NCI-H82 treated with DMSO at 0.1 percent for 48 hours (cell line): ENCODE measurements at regions not wholly inside any gene's neighbourhood (a gene's known extent, or its start where the extent isn't known, plus 50 kb on each side); places are given as distances from the start of the nearest gene placed in this dataset.
"Not testable (repeated sequence)": the region's sequence is repeated elsewhere in the genome, so short reads cannot be mapped to it uniquely, and the experiment has no call there.

Experiments used
- DNase-seq: peaks from one replicate; lab custom pipeline; 2025; ENCODE audit not compliant: unreplicated experiment; lab: John Stamatoyannopoulos, UW

GRCh38 chr18:70553936-70554260 lies 265.1 kb downstream of the SOCS6 start:
- no peak for DNase-seq

DNA sequence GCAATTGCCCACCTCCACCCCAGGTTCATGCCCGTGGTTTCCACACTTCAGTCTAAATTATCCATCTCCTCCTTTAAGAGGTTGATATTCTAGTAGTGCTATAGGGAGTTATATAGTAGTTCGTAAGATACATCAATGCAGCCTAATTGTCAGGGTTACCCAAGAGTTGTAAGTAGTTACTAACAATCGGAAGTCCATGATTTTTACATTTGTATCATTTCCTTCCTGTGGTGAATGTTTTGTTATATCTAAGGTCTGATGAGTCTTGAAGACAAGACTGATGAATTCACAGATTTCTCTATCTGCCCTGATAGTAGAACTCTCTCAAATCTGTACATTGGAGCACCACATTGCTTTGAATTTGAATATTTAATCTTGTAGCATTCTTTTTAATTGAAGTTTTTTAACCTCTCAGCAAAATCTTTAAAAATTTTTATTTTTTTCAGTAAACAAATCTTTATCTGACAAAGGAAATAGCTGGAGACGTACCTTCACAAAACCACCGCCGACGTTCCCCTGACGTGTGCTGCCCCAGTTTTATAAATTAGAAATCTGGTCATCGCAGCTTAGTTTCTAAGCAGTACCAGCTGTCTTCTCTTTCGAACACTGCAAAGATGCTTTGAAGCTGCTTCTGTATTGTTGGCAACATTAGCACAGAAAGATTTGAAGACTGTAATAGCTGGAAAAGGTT lies 264.5 kb downstream of the SOCS6 start:
- no peak for DNase-seq

DNA sequence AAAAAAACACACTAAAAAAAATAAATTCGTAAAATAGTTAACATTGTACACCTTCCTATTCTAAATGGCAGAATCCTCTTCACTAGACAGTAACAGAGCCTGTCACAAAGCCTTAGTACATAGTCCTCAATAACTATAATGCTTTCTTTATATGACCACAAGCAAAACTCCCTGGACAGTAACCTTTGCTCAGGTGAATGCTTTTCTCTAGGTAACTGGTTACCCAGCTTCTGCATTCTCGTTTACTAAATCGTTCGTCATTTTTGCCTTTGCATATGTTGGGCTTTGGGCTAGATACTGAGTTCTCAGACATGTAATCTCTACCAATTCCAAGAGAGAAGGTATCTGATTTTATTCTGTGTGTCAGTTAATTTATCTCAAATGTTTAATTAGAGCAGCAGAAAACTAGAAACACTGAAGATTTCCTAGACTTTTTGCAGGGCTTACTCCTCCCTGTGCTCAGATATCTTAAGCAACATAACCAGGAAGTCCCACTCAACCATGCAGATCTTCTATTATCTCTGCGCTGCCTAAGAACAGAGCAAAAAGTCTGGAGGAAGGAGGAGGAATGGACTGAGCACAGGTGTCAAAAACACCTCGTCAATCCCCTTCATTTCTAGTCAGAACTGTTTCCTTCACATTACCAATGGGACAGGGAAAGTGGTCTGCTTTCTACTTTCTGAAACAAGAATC lies 247.7 kb downstream of the SOCS6 start:
- no peak for DNase-seq

- DNase-seq = no peak
Observed at GRCh38 chr18:70535041-70535440, 246.2 kb downstream of the SOCS6 start.

DNA sequence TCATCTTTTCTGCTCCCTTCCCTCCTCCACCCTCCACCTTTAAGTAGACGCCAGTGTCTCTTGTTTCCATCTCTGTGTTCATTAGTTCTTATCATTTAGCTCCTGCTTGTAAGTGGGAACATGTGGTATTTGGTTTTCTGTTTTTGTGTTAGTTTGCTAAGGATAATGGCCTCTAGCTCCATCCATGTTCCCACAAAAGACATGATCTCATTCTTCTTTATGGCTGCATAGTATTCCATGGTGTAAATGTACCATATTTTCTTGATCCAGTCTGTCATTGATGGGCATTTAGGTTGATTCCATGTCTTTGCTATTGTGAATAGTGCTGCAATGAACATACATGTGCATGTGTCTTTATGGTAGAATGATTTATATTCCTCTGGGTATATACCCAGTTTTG lies 236.5 kb downstream of the SOCS6 start:
- DNase-seq = not testable (repeated sequence)

GRCh38 chr18:70523792-70524182 lies 234.9 kb downstream of the SOCS6 start:
- no peak for DNase-seq

GRCh38 chr18:70523035-70523791 lies 234.4 kb downstream of the SOCS6 start:
- no peak for DNase-seq

DNA sequence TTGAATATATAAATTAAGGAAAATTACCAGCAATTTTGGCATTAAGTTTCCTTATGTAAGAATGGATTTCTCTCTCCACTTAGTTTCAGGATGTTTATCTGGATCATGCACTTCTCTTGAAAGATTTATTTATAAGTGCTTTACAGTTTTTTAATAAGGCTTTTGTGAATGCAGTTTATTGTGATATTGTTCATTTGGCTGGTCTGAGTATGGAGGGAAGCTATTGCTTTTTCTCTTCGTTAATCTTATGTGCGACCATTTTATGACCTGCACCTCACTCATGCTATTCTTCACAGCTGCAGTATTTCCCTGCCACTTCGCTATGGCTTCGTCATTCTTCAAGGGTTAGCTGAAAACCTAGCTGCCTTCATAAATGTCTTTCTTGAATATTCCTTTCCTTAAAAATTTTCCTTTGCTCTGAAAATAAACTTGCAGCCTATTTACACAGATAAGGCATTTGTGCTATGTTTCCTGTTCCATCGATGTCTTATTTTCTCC lies 233.4 kb downstream of the SOCS6 start:
- no peak for DNase-seq

DNA sequence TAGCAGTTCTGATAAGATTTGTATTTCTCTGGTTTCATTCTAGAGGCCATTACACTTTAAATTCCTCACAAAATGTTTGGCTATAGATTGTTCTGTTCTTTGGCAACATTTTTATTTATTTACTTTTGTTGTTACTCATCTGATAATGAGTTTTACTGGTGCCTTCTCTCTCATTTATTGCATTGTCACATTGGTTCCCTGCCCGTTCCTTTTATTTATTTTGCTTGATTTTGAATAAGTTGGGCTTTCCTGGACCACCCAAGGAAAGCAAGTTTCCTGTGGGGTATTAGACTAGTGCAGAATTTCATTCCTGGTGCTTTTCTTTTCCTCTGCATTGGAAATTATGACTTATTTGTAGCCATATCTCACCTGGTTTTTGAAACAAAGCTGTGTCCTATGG lies 232.0 kb downstream of the SOCS6 start:
- no peak for DNase-seq

DNA sequence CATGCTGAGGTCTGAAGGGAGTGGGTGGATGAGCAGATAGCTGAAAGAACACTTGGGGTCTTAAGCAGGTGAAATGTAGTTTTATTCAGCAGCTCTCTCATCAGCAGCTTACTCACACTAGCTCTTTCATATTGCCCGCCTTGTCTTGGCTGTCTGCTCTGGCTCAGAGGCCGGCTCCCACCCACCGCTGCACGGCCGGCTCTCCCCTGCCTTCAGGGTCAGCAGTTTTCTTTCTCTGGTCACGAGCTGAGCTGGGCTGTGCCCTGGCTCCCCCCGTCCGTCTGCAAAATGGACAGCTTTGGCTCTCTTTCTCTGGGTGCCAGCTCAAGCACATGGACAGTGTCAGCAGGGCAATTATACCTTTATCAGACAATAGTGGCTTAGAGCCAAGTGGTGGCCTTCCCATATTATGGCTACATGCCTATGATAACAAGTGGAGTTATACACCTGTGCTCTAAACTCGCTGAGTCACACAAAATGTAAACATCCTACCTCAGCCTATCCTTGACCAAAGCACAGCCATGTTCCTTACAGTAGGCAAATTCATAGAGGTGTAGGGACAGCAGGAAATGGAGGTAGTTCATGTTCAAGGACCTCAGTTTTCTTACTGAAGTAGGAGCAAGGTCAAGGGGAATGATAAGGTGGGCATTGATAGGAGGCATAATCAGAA lies 224.8 kb downstream of the SOCS6 start:
- no peak for DNase-seq

GRCh38 chr18:70507970-70508369 lies 219.1 kb downstream of the SOCS6 start:
- no peak for DNase-seq

DNA sequence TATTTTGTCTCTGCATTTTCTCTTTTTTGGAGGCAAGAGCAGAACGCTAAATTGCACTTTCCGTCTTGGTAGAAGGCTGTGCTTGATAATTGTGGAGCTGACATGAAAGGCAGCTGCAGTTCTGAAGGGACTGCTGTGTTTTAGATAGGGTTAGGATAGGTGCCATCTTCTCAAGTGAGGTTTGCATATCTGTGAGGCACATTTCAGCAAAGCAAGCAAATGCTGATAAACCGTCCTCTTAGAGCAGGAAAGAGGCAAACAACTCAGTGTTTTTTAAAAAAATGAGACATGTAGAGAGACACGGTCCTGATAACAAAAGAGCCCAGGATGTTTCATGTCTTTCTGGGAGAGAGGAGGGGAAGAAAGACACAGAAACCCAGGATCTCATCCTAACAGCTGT lies 217.7 kb downstream of the SOCS6 start:
- DNase-seq = no peak

DNA sequence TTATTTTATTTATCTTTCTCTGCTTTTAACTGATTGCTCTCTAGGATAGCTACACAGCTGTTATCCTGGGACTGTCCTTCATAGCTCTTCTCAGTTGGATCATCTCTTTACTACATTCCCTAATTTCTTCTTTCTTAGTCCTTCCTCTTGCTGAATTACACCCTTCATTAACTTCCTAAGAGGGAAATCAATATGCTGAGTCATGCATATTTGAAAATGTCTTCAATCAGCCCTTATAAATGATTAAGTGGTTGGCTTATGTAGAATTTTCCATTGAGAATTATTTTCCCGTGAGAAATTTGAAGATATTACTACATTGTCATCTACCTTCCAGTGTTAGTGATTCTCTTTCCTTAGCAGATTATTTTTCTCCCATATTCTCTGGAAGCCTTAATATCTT lies 214.2 kb downstream of the SOCS6 start:
- no peak for DNase-seq

- DNase-seq = no peak
Observed at GRCh38 chr18:70501358-70501757, 212.5 kb downstream of the SOCS6 start.

DNA sequence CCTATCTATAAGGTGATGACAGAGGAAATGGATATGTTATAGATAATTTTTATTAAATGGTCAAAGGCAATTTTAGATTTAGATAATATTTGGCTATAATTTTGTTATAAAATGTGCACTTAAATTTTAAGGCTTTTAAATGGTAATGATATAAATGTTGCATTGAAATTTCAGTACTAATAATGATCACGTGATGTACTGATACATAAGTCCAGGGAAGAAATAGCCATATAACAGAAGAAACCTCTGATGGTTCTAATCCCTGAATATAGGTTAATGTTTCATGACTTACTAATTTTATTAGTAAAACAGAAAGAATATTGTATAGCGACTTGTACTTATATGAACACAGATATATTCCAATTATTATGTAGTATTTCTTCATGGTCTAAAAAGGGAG lies 211.9 kb downstream of the SOCS6 start:
- DNase-seq = no peak

GRCh38 chr18:70499218-70499691 lies 210.4 kb downstream of the SOCS6 start:
- DNase-seq = no peak

GRCh38 chr18:70496353-70497294 lies 207.8 kb downstream of the SOCS6 start:
- DNase-seq = no peak

DNA sequence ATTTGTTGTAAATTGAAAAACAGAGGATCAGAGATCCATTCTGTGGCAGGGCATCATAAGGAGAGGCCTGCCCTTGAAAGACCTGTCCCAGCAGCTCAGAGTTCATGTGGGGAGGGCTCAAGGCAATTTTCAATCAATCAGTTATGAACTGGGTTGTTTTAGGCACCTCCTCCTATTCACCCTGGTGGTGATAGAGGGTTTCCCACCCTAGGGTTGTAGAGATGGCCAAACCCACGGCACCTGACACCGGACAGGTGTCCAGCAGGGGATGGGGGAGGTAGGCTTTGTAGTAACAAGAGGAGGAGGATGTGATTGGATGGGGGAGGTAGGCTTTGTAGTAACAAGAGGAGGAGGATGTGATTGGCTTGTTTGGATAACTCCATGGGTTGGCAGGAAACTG lies 205.7 kb downstream of the SOCS6 start:
- no peak for DNase-seq

- no peak for DNase-seq
Observed at GRCh38 chr18:70493461-70493860, 204.6 kb downstream of the SOCS6 start.

GRCh38 chr18:70491734-70492348 lies 203.0 kb downstream of the SOCS6 start:
- peak; percentile 8 for DNase-seq
